ENCODE measurements at regions not wholly inside any gene's neighbourhood (a gene's known extent, or its start where the extent isn't known, plus 50 kb on each side); places are given as distances from the start of the nearest gene placed in this dataset.

DNA sequence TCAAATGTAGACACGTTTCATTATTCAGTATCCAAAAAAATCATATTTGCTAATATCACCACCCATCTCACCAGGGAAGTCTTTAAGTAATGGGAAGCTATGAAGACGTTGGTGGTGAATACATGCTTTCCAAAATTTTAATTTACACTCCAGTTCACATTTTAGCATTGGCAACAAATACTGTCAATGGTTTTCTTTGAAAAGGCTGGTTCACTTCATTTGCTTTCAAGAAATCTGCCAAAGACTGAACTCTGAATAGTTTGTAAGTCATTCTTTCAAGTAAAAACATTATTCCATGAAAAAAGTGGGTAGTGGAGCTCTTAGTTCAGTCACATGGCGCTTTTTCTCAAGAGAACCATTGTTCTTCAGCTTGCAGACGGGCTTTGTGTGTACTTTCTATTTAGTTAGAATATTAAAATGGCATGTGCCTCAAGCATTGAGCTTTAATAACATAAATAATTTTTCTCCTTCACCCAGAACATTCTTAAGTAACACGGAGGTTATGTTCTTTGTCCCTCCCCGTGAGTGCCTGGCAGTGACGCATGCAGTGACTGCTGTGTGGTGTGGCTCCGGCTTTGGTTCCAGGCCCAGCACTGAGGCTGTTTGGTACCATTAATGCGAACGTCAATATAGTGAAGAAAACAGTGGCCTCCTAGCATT lies 300.0 kb upstream of the HDAC4 start:
- no peak for DNase-seq

DNA sequence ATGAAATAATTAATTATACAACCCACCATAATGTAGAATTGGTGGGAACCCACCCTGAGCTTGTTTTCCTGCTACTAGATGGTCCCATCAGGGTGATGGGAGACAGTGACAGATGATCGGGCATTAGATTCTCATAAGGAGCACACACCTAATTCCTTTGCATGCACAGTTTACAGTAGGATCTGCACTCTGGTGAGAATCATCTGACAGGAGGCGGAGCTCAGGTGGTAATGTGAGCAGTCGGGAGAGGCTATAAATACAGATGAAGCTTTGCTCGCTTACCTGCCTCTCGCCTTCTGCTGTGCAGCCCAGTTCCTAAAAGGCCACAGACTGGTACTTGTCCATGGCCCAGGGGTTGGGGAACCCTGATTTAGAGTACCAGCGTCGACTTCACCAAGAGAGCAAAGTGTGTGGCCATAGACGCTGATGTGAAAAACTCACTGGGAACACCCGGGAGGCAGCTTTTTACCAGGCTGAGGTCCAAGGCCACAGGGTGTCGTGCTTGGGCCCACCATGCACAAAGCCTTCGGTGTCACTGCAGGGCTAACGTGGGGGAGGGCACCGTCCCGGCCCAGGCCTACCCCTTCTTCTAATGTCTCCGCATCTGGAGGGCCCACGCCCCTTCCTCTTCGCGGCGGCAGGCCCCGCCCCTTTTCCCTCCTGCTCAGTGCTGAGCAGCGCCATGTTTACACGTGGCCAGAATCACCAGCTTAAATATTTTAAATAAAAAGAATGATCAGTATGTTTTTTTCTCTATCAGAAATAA lies 296.8 kb upstream of the HDAC4 start:
- DNase-seq, result no peak

DNA sequence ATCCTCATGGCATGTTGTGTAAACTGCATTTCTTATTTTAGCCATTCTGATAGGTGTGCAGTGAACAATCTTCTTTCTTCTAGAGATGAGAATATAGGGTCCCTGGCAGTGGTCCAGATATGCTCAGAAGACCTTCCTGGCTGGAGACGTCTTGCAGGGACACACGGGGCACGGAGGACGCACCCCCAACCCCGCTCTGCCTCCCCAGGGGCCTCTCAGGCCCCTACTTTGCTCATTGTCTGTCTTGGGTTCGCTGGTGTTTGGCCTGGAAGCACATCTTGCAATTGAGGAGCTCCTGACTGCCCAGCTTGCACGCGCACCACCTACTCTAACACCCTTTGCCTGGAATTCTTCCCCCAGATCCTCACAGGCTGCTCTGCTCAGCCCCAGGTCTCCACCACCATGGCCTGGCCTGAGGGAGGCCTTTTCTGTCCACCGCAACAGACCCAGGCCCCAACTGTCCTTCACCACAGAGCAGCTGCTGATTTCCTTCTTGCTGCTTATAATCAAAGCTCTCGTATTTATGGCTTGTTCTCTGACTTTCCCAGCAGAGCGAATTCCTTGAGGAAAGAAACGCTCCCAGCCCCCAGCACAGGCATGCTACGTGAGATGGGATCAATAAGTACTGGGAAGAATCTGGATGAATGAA lies 295.9 kb upstream of the HDAC4 start:
- DNase-seq, result no peak

DNA sequence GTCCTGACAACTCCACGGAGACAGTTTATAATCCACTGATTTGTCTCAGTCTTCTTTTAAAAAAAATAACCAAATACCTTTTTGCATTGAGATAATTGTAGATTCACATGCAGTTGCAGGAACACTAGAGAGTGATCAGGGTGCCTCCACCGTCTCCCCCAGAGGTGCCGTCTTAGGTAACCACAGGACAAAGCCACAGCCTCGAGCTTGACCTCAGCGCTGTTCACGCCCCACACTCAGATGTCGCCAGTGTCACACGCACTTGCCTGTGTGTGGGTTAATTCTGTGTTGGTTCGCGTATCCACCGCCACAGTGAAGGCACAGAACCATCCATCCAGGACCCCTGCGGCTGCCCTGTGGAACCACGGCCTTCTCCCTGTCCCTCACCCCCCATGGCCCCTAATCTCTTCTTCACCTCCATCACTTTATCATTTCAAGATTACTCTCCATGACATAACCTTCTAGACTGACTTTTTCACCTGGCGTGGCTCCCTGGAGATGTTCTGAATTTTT lies 295.0 kb upstream of the HDAC4 start:
- no peak for DNase-seq

DNA sequence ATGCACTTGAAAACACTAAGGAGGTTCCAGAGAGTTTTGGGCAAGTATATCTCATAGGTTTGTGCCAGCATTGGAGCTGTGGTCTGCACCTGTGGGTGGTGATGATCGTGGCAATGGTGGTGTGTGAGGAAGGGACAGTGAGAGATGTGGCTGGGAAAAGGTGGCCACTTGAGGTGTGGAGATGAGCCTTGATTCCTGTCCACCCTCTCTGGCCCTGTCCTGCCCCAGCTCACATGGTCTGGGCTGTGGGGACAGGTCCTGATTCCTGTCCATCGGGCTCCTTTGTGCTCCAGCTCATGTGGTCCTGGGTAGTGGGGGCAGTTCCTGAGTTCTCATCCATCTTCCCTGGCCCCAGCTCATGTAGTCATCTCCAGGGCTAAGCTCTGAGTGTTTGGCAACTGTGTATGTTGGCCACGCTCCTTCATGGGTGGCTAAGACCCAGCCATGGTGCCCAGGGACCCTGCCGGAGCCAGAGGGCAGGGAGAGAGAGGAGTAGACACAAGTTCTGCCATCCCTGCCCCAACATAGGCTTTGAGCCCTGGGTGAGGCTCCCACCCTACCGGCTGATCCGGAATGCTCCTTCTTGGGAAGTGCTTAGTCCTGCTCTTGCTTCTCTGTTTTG lies 294.4 kb upstream of the HDAC4 start:
- no peak for DNase-seq

DNA sequence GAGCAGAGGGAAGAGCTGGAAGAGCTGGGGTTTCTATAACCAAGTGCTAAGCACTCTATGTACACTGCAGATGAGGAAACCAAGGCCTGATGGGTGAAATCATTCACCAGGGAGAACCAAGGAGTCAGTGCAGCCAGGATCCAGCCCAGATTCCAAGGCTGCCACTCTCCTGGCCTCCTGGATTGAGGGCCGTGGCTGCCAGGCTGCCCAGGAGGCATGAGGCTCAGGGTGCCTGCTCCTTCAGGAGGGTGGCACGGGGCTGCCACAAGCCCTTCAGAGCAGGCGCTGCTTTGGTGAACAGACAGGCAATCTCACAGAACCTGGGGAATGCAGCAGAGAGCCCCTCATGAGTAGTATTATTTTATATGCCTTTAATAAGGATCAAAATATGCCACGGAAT lies 293.7 kb upstream of the HDAC4 start:
- DNase-seq, result no peak

DNA sequence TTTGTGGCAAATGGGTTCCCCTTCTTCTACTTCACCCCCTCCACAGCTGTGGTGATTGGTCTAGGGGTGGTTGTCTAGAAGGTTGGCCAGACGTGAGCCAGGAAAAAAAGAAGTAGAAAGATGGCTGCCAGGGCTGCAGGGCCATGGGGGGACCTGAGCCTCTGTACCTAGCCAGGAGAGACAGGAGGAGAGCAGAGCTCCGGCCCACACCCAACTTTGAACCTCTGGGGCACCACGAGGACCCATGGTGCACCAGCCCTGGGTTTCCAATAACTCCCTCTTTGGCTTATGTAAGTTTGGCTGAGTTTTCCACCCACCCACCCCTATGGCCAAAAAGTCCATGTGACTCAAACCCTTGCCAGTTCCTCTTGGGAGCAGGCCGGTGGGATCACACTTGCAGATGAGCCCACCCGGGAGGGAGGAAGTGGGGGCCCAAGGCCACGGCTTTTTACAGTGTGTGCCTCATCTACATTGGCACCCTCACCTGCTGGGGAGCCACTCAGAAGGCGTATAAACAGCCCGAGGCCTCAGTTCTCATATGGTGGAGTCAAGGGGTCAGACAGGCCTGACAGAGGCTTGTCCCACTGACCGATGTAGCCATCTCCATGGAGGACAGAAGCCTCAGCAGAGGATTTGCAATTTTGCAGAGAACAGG lies 293.1 kb upstream of the HDAC4 start:
- DNase-seq, result no peak

DNA sequence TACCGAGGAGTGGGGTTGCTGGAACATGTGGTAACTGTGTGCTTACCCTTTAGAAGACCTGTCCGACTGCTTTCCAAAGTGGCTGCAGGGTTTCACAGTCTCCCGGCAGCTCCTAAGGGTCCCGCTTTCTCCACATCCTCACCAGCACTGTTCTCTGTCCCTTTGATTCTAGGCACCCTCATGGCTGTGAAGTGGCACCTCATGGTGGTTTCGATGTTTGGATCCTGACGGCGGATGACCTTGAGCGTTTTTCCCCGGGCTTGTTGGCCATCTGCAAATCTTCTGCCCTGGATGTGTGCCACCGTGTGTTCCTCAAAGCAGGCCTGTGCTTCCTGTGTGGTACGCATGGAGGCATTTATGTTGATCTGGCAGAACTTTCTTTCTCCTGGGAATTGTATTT lies 292.5 kb upstream of the HDAC4 start:
- no peak for DNase-seq

DNA sequence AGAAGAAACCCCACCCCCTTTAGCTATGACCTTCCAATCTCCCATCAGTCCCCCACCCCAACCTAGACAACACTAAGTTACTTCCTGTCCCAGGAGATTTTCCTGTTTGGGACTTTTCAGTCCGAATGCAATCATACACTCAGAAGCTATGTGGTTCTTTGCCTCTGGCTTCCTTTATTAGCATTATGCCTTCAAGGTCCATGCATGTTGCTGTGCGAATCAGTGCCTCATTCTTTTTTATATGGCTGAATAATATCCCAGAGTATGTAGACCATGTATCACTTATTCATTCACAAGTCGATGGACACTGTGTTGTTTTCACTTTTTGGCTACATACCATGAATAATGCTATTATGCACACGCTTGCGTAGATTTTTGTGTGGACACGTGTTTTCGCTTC lies 292.1 kb upstream of the HDAC4 start:
- DNase-seq, result no peak

DNA sequence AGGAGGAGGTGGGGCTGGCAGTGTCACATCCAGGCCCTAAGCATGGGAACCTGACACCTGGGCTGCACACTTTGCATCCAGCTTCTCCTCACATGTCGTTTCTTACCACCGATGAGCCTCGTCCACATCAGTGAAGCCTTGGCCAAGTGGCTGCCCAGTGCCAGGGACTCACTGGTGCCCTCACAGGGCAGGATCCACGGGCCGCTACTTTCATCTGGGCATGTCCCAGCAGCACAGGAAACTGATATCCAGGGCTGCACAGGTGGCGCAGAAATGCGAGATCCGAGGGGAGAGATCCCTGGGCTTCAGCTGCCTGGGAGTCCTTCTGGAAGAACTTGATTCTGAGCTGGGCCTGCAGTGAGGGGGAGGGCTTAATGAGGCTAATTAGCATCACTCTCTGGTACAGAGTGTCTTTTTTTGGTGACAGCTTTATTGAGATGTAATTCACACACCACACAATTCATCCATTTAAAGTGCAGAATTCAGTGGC lies 291.6 kb upstream of the HDAC4 start:
- no peak for DNase-seq

DNA sequence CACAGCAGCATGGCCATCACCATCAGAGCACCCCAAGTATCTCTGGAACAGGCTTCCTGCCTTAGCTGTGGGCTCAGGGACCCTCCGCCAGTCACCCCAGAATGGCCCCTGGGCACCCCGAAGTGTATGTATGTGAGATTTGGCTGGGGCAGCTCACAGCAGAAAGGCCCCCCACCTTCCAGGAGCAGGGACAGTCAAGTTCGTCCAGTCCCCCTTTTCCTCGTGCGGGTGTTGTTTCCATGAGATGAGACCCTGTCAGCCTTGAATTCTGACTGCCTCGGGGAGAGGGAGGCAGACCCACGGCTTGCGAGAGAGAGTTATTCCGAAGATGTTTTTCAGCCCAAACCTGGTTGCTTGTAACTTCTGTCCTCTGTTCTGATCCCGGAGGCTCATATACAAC lies 290.9 kb upstream of the HDAC4 start:
- DNase-seq, result no peak

DNA sequence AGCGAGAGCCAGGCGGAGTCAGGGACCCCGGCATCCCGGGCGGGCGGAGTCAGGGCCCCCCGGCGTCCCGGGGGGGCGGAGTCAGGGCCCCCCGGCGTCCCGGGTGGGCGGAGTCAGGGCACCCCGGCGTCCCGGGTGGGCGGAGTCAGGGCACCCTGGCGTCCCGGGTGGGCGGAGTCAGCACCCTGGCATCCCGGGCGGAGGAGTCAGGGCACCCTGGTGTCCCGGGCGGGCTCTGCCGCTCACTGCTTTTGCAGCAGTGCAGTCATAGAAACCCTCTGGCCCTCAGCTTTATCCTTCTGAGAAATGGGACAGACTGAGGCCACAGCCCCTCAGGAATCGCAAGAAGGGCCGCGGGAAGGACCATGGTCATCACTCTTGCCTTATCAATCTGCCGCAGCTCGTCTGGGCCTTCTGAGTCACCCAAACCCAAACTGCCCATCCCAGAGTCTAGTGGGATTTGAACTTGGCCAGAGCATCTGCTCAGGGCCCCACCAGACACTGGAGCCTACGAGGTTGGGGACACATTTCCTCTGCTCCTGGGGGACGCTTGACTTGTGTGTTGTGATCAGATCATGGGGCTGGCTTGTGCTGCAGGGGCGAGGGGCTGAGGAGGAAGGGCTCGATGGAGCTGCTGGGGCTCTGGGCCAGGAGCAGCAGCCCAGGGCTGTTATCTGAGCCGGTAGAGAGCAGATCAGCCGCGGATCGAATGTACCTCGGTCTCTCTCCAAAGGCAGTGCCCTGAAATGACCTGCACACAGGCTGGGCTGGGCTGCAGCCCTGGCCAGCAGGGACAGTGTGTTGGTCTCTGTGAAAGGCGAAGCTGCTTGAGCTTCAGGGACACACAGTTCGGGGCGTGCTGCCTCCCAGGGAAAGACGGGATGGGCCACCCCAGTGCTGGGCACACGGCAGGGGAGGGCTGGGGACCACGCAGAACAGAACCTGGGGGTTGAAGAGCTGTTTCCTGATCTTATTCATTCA lies 290.1 kb upstream of the HDAC4 start:
- no peak for DNase-seq

DNA sequence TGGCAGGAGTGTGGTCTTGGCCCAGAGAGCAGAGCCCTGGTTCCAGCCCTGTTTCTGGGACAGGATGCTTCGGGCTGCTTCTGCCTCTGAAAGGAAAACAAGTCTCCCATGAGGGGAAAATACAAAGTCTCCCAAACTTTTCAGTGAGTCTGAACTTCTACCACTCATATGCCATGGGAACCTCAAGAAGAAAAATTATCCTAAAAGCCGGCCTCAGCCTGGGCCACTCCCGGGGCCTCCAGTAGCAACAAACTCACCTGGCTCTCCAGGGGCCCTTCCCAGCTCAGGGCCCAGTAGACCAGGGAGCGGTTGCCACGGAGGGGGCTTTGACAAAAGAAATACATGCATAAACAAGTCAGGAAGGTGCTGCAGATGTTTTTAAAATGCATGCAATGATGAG lies 289.2 kb upstream of the HDAC4 start:
- DNase-seq, result no peak

DNA sequence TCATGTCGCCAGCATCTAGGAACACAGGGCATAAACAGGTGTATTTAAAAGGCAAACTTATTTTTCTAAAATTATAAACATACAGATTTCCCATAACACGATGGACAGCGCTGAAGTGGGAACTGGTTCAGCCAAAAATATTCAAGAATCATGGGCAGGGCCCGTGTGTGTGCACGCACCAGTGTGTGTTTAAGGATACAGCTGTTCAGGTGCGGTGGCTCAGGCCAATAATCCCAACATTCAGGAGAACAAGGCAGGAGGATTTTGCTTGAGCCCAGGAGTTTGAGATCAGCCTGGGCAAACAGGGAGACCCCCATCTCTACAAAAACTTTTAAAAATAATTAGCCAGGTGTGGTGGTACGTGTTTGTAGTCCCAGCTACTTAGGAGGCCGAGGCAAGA lies 288.6 kb upstream of the HDAC4 start:
- no peak for DNase-seq

DNA sequence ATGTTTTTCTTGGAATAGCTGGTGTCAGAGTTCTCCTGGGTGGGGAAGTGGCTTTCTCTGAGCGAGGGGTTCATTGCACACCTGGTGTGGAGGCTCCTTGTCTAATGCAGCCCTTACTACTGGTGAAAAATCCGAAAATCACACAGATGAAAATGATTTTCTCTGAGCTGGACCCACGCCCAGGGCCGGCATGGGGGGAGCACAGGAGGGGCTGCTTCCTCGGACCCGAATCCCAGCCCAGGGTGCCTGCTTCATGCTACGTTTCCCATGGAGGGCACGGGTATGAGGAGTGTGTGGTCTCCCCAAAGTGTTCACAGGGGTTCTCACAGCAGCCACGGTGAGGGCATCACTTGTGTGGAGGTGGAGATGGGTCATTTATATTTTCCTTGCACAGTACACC lies 288.0 kb upstream of the HDAC4 start:
- DNase-seq, result no peak

DNA sequence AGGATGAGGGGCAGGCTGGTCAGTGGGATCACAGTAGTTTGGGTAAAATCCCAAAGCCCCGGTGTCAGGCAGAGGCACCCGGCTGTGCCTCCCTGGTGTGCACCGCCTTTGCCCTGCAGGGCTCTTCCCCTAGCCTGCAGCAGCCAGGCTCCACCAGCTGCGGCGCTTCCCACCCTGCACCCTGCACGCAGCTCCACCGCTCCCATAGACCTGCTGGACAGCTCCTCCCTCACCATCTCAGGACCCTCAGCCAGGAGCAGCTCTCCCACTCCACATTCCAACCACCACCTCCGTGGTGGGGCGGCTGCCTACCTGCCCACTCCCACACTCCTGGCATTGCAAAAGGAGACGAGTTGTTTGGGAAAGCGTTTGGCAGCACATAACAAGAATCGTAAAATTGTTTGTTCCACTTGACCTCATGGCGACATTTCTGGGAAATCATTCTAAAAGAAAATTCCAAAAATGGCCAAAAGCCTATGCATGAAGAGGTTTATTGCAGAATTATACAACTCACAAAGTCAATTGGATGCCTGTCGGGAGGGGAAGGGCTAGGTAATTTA lies 287.4 kb upstream of the HDAC4 start:
- DNase-seq, result no peak

DNA sequence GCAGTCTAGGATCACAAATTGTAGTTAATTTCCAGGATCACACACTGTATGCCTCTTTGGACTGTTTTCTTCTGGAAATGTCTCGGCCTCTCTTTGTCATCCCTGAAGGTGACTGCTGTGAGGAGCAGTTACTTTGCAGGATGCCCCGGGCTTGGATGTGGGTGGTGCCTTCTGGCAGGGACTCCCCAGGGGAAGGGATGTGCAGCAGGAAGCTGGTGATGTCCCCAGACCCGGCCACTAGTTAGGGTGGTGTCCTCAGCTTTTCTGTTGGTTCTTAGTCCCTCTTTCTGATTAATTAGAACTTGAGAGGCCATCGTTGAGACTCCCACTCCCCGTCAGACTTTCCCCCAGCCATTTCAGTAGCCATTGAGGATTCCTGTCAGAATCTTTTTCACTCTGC lies 286.6 kb upstream of the HDAC4 start:
- no peak for DNase-seq

DNA sequence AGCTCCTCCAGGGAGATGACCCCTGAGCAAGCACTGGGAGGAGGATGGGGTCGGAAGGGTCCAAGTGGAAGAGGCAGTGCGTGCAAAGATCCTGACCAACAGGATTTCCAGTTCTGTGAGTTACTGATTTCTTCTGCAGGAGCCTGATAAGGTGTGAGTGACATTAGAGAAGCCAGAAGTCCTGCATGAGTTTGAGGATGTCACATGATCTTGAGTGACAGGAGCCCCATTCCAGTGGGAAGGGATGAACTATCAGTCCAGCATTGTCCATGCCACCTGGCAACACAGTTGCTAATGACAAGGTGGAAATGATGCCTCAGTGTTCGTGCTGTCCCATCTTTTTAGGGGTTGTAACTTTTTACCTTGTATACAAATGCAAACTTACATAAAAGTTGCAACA lies 285.1 kb upstream of the HDAC4 start:
- DNase-seq, result no peak

DNA sequence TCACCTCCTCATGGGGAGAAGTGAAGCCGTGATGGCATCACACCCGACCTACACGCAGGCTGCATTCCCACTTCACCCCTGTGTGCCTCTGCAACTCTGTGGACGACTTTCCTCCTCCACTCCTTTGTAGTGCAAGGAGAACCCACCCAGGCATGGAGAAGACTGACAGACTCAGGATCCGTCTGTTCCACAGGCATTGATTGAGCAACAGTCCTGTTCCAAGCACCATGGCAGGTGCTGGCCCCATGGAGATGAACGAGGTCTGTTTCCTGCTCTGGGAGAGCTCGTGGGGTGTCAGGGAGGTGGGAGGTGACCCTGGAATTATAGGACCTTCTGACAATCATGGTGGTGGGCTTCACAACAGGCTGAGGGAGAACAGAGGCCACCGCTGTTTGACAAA lies 284.7 kb upstream of the HDAC4 start:
- no peak for DNase-seq

DNA sequence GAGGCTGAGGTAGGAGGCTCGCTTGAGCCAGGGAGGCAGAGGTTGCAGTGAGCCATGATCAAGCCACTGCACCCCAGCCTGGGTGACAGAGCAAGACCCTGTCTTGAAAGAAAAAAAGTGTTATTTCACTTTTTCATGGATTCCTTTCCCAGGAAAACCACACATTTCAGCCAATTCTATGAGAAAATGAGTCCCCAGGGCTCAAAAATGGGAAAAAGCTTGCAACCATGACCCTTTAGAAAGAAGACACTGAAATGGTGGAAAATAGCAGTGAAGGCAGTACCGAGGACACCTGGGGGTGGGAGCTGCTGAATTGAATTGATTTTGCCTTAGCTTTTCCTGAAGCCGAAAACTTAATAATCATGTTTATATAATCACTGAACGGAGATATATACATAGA lies 284.2 kb upstream of the HDAC4 start:
- DNase-seq, result no peak

DNA sequence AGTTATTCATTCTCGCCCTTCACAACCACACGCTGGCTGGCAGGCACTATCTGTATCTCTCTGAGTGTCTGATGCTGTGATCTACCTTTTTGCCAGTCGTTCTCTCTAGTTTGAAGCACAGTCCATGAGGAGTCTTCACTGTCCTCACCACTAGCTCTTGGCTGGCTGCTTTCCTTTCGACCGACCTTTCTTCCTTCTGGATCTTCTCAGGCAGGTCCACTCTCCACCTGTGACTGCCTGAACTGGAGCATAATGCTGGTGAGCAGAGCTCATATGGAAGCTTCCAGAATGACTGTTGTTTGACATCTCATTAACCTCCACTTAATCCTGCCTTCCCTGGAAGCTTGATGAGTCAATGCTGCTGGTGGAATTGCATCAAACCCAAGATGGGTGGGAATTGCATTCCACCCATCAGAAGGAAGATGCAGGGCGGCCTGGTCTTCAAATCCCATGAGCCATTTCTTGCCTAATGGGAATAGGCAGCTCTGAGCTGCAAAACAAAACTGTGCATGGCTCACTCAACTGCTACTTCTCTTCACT lies 283.5 kb upstream of the HDAC4 start:
- DNase-seq, result no peak

Data from NCI-H748 treated with DMSO at 0.1 percent for 48 hours (cell line).